Neural crest cell (in vitro differentiated cells): ENCODE measurements at regions not wholly inside any gene's neighbourhood (a gene's known extent, or its start where the extent isn't known, plus 50 kb on each side); places are given as distances from the start of the nearest gene placed in this dataset.
"Not testable (repeated sequence)": the region's sequence is repeated elsewhere in the genome, so short reads cannot be mapped to it uniquely, and the experiment has no call there.

Experiments used
- DNase-seq: peaks from one replicate; pipeline ENCODE4 v3.0.0; 2021; ENCODE audit warnings: low read depth, mixed read lengths, low spot score
- H3K27ac Mint-ChIP-seq: one replicate; pipeline ENCODE4 v1.8.0; 2021; ENCODE audit warnings: mild to moderate bottlenecking, mixed read lengths; ENCODE audit not compliant: unreplicated experiment
- H3K27me3 Mint-ChIP-seq: 2 replicates; pipeline ENCODE4 v1.8.0; 2021; ENCODE audit warnings: low read depth, mild to moderate bottlenecking, mixed read lengths
- H3K36me3 Mint-ChIP-seq: 2 replicates; pipeline ENCODE4 v1.8.0; 2021; ENCODE audit warnings: low read depth, mild to moderate bottlenecking, mixed read lengths
- H3K4me1 Mint-ChIP-seq: 2 replicates; pipeline ENCODE4 v1.8.0; 2021; ENCODE audit warnings: mixed read lengths
- H3K4me3 Mint-ChIP-seq: one replicate; pipeline ENCODE4 v1.8.0; 2021; ENCODE audit warnings: mild to moderate bottlenecking, mixed read lengths
- H3K9me3 Mint-ChIP-seq: 2 replicates; pipeline ENCODE4 v1.8.0; 2021; ENCODE audit warnings: mixed read lengths
- CTCF ChIP-seq: fragments of 200-600 bp; sonication (generic); conservative IDR thresholded peaks from 2 replicates; pipeline ENCODE4 v1.5.0; 2021; ENCODE audit warnings: antibody characterized with exemption, mild to moderate bottlenecking

GRCh38 chr1:187605736-187606135 lies 777.0 kb downstream of the PLA2G4A start:
- no peak overlapping the region for H3K27ac Mint-ChIP-seq

GRCh38 chr1:187615853-187616735 lies 787.3 kb downstream of the PLA2G4A start:
- not testable (repeated sequence) for H3K4me1 Mint-ChIP-seq, H3K27ac Mint-ChIP-seq, H3K27me3 Mint-ChIP-seq, H3K4me3 Mint-ChIP-seq, H3K36me3 Mint-ChIP-seq, DNase-seq
- H3K9me3 Mint-ChIP-seq: peaks cover 12% of the 10 kb centered on the region

More at GRCh38 chr1:187605736-187606135, 777.0 kb downstream of the PLA2G4A start:
- H3K4me1 Mint-ChIP-seq: peaks cover 5% of the 10 kb centered on the region
- H3K9me3 Mint-ChIP-seq: peaks cover 7% of the 10 kb centered on the region
- H3K4me3 Mint-ChIP-seq: no peak overlapping the region
- no peak for TF ChIP-seq CTCF
- H3K36me3 Mint-ChIP-seq: peaks cover 4% of the 10 kb centered on the region
- no peaks in the 10 kb centered on the region for H3K27me3 Mint-ChIP-seq
- DNase-seq: no peak

GRCh38 chr1:187616830-187617229 lies 788.1 kb downstream of the PLA2G4A start:
- H3K27ac Mint-ChIP-seq: not testable (repeated sequence)

GRCh38 chr1:187617776-187618175 lies 789.0 kb downstream of the PLA2G4A start:
- Mint-ChIP-seq H3K4me1 (no peaks in the 10 kb centered on the region), H3K9me3 (peaks cover 9% of the 10 kb centered on the region), H3K4me3 (no peak overlapping the region), H3K27me3 (no peaks in the 10 kb centered on the region), H3K27ac (no peak overlapping the region), H3K36me3 (peaks cover 8% of the 10 kb centered on the region)
- TF ChIP-seq CTCF: no peak
- no peak for DNase-seq

More at GRCh38 chr1:187616830-187617229, 788.1 kb downstream of the PLA2G4A start:
- H3K36me3 Mint-ChIP-seq, DNase-seq, H3K27me3 Mint-ChIP-seq, H3K4me3 Mint-ChIP-seq, H3K4me1 Mint-ChIP-seq, H3K9me3 Mint-ChIP-seq: not testable (repeated sequence)

GRCh38 chr1:187619175-187619574 lies 790.4 kb downstream of the PLA2G4A start:
- DNase-seq: no peak
- Mint-ChIP-seq H3K4me3 (no peak overlapping the region), H3K4me1 (no peaks in the 10 kb centered on the region), H3K36me3 (peaks cover 8% of the 10 kb centered on the region), H3K27ac (no peak overlapping the region), H3K27me3 (no peaks in the 10 kb centered on the region), H3K9me3 (peaks cover 9% of the 10 kb centered on the region)
- TF ChIP-seq CTCF: no peak

- TF ChIP-seq CTCF: no peak
- DNase-seq: no peak
- H3K36me3 Mint-ChIP-seq: peaks cover 5% of the 10 kb centered on the region
- H3K27ac Mint-ChIP-seq: no peak overlapping the region
- H3K4me3 Mint-ChIP-seq: no peak overlapping the region
- H3K4me1 Mint-ChIP-seq: no peaks in the 10 kb centered on the region
- no peaks in the 10 kb centered on the region for H3K27me3 Mint-ChIP-seq
- peaks cover 6% of the 10 kb centered on the region for H3K9me3 Mint-ChIP-seq
Observed at GRCh38 chr1:187621951-187622350, 793.2 kb downstream of the PLA2G4A start.
